Activated effector memory CD4-positive, alpha-beta T cell treated with Interleukin-2 at 50 U/mL for 16 hours (primary cell): ENCODE measurements at regions not wholly inside any gene's neighbourhood (a gene's known extent, or its start where the extent isn't known, plus 50 kb on each side); places are given as distances from the start of the nearest gene placed in this dataset.
"Not testable (repeated sequence)": the region's sequence is repeated elsewhere in the genome, so short reads cannot be mapped to it uniquely, and the experiment has no call there.

Experiments used
- DNase-seq: peaks from one replicate; pipeline ENCODE4 v3.0.0-alpha.2; 2020

DNA sequence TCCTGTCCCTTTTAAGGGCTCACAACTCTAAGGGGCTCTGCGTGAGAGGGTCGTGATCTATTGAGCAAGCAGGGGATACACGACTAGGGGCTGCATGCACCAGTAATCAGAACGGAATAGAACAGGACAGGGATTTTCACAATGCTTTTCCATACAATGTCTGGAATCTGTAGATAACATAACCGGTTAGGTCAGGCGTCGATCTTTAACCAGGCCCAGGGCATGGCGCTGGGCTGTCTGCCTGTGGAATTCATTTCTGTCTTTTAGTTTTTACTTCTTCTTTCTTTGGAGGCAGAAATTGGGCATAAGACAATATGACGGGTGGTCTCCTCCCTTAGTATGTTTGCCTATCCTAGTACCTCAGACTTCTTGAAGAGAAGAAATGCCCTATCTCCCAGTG, 666.8 kb upstream of the LCORL start:
- not testable (repeated sequence) for DNase-seq

DNA sequence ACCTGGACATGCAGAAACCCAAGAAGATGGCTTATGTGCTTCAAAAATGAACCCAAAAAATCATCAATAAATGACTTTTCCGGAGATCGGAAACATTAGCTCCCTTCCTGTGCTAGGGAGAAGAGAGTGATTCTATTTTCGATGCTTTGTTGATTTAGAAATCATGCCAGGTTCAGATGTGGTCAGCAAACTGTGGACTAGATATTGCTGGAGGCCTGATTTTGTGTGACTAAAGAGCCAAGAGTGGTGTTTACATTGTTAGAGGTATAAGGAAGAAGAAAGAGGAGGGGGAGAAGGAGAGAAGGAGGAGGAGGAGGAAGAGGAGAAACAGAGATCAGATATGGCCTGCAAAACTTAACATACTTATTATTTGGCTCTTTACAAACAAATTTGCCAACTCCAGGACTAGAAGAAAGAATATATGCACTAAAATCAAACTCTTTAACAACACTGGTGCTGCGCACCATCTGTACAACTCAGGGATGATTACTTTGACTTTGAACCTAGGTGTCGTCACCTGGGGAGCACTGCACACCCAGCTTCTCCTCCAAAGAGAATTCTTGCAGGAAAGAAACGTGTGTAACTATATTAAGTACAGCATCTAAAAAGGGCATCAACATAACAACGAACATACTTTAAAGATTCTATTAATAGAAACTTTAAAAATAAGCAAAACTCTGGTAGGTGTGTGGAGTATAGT, 664.9 kb upstream of the LCORL start:
- DNase-seq = no peak

- DNase-seq = no peak
These were observed 663.4 kb upstream of the LCORL start for GRCh38 chr4:18684932-18685331.

DNA sequence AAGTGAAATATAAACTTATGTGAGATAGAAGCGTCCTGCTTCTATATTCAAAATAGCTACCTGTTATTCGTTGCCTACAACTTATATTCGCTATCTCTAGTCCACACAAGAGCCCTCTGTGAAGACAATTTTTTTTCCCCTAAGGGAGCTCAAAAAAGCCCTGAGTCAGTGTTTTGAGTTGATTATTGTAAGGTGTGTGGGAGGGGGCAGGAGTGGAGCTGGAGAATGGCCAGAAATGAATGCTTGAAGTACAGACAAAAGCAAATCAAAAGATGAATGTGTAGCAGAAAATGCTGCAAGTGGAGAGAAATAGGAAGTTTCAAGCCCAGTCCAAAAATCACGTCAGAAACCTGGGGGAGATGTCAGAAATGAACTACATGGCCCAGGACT, 655.0 kb upstream of the LCORL start:
- DNase-seq = no peak

GRCh38 chr4:18675586-18676525, 654.3 kb upstream of the LCORL start:
- no peak for DNase-seq

GRCh38 chr4:18670034-18670433, 648.5 kb upstream of the LCORL start:
- DNase-seq = no peak

DNA sequence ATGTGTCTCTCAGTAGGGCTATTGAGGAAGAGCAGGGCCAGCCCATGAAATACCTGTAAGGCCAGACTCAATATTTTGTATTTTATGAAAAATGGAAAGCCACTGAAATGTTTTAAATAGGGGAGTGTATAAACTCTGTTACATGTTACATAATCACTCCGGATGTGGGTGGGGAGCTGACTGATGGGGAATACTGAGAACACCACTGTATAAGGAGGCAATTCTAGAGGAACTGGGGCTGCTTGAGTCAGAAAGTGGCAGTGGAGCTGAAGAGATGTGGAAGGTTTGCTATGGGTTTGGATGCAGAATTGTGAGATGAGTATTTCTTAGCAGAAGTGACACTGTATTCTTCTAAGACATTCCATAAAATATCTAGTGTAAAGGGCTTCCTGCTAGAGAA, 647.8 kb upstream of the LCORL start:
- DNase-seq = no peak

DNA sequence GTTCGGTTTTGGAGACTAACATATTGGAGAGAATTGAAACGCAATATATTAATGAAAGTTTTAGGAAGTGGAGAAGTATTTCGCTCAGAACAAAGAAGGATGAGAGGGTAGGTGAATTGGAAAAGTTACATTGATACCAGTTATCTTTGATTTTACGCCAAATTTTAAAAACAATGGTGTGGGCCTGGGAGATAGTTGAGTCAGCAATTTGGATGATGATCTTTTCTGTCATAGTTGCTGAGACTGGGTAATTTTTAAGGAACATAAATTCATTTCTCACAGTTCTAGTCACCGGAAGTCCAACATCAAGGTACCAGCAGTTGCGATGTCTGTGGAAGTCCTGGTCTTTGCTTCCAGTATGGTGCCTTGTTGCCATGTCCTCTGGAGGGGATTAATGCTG, 644.8 kb upstream of the LCORL start:
- no peak for DNase-seq

DNA sequence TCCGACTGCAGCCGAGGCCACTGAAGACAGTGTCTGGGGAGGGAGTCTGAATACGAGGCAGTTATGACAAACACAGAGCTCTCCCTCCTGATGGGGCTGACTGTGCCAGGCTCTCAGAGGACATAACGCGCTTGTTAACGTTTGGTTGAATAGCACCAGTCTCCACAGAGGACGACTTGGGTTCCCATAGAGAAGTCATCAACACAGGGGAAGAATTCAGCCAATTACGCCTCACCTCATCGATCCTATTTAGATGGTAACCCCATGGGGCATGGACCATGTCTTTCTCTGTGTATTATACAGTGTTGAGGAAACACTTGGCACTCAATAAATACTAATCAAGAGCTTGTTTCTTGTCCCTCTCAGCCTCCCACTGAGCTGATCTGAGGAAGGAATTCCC, 642.6 kb upstream of the LCORL start:
- no peak for DNase-seq

DNA sequence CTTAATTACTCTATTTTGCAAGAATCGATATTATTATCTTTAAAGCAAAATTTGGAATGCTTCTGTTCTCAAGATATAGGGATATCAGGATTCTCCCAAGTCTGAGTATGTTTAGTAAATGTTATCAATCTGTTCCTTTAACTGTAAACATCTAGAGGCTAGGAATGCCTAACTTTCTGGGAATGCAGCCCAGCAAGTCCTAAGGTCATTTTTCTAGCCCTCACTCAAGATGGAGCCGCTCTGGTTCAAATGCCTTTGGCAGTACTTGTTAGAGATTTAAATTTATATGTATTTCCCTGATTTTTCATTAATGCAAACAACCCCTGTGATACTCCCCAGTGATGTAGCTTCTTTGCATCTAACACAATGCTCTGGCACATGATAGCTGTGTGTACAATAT, 623.8 kb upstream of the LCORL start:
- no peak for DNase-seq

DNA sequence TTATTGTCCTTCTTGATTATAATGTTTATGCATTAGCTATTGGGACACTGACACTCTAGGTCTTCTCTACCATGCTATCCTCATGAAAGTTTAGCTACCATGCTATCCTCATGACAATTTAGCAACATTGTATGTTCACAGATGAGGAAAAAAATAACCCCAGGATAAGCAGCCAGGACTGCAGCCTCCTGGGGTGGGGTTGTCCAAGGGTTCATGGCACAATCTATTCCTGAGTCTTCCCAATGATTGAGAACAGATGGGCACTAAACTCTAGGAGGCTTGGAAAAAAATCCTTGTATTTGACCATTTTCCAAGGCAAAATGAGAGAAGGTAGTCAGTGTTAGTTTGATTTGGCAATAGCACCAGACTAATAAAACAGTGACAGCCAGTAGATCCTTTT, 619.8 kb upstream of the LCORL start:
- no peak for DNase-seq

GRCh38 chr4:18638031-18638430, 616.5 kb upstream of the LCORL start:
- no peak for DNase-seq

GRCh38 chr4:18636001-18636585, 614.5 kb upstream of the LCORL start:
- DNase-seq = no peak

DNA sequence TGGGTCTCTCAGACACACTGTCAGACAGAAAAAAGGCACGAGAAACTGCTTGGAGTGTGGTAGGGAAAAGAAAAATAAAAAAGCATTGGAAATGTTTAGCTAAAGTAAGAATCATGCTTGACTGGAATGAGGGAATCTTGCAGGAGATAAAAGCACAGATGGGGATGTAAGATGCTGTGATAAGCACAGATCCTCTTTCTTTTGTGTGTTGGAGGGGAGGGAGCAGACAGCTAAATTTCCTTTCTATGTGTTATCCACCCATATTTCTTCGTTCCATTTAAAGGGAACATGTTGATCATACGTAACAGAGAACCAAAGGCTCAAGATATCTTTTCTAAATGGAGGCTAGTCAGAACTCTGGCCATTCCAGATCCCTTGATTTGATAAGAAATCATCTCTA, 614.0 kb upstream of the LCORL start:
- DNase-seq = no peak

DNA sequence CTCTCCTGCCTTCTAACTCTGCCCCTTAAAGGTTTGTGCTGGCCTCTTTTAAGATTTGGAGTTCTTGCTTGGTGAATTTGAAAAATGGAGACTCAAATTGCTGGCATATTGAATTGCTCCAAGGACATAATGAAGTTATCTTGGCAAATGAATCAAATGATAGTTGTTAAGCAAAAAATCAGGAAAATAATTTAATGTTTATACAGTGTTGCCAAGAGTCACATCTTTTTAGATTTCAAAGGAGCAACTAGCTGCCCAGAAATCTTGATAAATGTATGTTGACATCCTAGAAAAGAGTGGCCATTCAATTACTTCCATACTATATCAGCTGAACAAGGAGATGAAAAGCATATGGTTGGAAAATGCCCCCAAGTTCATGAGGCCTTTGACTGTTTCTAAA, 610.0 kb upstream of the LCORL start:
- DNase-seq = no peak

DNA sequence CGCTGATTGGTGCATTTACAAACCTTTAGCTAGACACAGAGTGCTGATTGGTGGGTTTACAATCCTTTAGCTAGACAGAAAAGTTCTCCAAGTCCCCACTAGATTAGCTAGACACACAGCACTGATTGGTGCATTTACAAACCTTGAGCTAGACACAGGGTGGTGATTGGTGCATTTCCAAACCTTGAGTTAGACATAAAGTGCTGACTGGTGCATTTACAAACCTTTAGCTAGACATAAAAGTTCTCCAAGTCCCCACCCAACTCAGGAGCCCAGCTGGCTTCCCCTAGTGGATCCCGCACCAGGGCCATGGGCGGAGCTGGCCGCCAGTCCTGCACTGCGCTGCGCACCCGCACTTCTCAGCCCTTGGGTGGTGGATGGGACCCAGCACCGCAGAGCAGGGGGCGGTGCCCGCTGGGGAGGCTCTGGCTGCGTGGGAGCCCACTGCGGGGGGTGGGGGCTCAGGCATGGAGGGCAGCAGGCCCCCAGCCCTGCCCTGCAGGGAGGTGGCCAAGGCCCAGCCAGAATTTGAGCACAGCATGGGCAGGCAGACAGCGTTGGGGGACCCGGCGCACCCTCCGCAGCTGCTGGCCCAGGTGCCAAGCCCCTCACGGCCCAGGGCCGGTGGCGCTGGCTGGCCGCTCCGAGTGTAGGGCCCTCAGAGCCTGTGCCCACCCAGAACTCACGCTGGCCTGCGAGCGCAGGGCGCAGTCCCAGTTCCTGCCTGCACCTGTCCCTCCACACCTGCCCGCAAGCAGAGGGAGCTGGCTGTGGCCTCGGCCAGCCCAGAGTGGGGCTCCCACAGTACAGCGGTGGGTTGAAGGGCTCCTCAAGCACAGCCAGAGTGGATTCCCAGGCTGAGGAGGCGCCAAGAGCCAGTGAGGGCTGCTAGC, 608.9 kb upstream of the LCORL start:
- DNase-seq = no peak

DNA sequence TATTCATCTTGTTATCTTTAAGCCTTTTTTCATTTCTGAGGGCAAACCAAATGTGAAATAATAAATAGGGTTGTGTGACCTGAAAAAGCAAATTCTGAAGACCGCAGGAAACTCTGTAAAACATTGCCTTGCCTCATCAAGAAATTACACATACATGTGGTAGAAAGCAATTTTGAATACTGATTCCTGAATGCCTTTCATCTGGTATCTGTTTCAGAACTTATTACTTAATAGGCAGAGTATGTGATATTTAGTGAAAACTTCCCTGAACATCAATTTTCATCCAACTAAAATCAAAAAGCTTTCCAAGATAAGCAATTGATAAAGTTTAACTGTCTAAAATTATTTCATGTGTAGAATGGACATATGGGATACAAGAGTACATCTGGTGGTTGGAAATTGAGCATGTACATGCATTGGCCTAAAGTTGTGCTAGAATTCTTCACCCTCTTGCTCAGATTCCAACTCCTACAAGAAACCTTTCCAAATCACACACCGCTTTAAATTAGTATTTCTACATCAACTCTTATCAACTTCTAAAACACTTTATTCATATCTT, 606.0 kb upstream of the LCORL start:
- DNase-seq = no peak

GRCh38 chr4:18626996-18627395, 605.4 kb upstream of the LCORL start:
- DNase-seq = no peak

GRCh38 chr4:18626366-18626765, 604.8 kb upstream of the LCORL start:
- no peak for DNase-seq

GRCh38 chr4:18621186-18621585, 599.6 kb upstream of the LCORL start:
- DNase-seq = no peak

DNA sequence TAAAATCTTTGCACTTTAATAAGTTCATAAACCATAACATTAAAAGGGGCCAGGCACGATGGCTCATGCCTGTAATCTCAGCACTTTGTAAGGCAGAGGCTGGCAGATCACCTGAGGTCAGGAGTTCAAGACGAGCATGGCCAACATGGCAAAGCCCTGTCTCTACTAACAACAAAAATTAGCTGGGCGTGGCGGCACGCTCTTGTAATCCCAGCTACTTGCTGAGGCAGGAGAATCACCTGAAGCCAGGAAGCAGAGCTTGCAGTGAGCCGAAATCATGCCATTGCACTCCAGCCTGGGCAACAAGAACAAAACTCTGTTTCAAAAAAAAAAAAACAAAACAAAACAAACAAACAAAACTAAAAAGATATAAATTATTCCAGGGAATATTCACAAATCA, 595.2 kb upstream of the LCORL start:
- no peak for DNase-seq

- DNase-seq = no peak
These were observed 589.5 kb upstream of the LCORL start for GRCh38 chr4:18611026-18611425.
